Peyer's patch (tissue), 4 donors: ENCODE measurements at regions not wholly inside any gene's neighbourhood (a gene's known extent, or its start where the extent isn't known, plus 50 kb on each side); places are given as distances from the start of the nearest gene placed in this dataset.

ENCODE experiments used
- POLR2A ChIP-seq, 2 donors: fragments of 450-650 bp; IDR thresholded peaks; one replicate each; pipeline ENCODE4 v1.5.1; 2017; ENCODE audit warnings: antibody characterized with exemption in 2 of 2, mild to moderate bottlenecking in 2 of 2, moderate library complexity in 2 of 2
- TF ChIP-seq, protein P1 (sequence below), 6 experiments: fragments of 450-650 bp in 4 of 6; fragments of 200-600 bp in 2 of 6; sonication (generic) in 1 of 6; IDR thresholded peaks; one replicate each; pipeline ENCODE4 v1.5.1; 2017 to 2019; ENCODE audit warnings: antibody characterized with exemption in 6 of 6, mild to moderate bottlenecking in 3 of 6, moderate library complexity in 1 of 6

DNA sequence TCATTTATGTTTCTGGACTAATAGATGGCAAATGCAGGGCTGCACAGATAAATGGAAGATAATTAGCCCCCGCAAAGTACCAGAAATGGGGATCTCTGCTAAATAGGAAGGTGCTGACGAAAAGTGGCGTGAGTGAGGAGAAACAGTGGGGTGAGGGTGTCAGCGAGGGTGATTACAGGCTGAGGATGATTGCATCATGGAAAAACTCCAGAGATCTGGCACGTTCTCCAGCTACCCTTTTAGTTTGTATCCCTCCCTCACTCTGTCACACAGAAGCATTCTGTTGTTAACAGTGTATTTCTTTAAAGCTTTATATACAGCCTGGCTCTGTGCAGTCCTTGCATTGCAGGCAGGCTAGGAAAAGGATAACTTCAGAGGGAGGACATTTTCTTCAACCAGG is 309.6 kb upstream of the DDX53 start:
- TF ChIP-seq, protein P1, sequence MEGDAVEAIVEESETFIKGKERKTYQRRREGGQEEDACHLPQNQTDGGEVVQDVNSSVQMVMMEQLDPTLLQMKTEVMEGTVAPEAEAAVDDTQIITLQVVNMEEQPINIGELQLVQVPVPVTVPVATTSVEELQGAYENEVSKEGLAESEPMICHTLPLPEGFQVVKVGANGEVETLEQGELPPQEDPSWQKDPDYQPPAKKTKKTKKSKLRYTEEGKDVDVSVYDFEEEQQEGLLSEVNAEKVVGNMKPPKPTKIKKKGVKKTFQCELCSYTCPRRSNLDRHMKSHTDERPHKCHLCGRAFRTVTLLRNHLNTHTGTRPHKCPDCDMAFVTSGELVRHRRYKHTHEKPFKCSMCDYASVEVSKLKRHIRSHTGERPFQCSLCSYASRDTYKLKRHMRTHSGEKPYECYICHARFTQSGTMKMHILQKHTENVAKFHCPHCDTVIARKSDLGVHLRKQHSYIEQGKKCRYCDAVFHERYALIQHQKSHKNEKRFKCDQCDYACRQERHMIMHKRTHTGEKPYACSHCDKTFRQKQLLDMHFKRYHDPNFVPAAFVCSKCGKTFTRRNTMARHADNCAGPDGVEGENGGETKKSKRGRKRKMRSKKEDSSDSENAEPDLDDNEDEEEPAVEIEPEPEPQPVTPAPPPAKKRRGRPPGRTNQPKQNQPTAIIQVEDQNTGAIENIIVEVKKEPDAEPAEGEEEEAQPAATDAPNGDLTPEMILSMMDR (IDR thresholded peaks at IDR 0.05): no peak
- TF ChIP-seq POLR2A (IDR thresholded peaks at IDR 0.05): no peak
